GM12874 (cell line): ENCODE measurements at regions not wholly inside any gene's neighbourhood (a gene's known extent, or its start where the extent isn't known, plus 50 kb on each side); places are given as distances from the start of the nearest gene placed in this dataset.

Experiments
- TF ChIP-seq, protein P1 (sequence below): IDR thresholded peaks from 2 replicates; pipeline ENCODE4 v1.5.1; 2011; ENCODE audit warnings: low read depth, mild to moderate bottlenecking, control low read depth, low read length, moderate library complexity; ENCODE audit not compliant: insufficient read depth

DNA sequence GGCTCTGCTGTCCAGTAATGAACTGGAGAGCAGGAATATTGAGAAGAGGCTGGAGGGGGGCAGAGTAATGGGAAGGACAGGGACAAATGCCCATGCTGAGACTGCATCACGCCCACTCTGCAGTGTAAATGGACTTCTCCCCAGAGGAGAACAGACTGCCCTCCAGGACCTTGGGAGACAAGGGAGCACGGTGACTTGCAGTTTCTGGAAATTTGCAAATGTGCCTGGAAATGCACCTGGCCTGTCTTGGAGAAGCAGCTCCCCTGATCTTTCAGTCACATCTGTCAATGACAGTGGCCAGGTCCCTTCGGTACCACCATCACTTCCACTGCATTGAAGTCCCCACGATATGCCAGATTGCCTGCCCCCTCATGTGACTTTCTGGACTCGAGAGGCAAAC is 178.7 kb upstream of the SH3BP4 start:
- TF ChIP-seq, protein P1, sequence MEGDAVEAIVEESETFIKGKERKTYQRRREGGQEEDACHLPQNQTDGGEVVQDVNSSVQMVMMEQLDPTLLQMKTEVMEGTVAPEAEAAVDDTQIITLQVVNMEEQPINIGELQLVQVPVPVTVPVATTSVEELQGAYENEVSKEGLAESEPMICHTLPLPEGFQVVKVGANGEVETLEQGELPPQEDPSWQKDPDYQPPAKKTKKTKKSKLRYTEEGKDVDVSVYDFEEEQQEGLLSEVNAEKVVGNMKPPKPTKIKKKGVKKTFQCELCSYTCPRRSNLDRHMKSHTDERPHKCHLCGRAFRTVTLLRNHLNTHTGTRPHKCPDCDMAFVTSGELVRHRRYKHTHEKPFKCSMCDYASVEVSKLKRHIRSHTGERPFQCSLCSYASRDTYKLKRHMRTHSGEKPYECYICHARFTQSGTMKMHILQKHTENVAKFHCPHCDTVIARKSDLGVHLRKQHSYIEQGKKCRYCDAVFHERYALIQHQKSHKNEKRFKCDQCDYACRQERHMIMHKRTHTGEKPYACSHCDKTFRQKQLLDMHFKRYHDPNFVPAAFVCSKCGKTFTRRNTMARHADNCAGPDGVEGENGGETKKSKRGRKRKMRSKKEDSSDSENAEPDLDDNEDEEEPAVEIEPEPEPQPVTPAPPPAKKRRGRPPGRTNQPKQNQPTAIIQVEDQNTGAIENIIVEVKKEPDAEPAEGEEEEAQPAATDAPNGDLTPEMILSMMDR: no peak

DNA sequence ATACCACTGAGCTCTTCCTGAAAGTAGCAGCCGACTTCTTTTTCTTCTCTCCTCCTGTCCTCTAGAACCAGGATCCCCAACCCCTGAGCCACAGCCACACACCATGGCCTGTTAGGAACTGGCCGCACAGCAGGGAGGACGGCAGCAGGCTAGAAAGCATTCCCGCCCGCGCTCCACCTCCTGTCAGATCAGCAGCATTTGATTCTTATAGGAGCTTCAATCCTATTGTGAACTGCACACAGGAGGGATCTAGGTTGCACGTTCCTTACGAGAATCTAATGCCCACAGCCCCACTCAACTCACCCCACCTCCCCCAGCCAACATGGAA is 179.1 kb upstream of the SH3BP4 start:
- TF ChIP-seq, protein P1: no peak

DNA sequence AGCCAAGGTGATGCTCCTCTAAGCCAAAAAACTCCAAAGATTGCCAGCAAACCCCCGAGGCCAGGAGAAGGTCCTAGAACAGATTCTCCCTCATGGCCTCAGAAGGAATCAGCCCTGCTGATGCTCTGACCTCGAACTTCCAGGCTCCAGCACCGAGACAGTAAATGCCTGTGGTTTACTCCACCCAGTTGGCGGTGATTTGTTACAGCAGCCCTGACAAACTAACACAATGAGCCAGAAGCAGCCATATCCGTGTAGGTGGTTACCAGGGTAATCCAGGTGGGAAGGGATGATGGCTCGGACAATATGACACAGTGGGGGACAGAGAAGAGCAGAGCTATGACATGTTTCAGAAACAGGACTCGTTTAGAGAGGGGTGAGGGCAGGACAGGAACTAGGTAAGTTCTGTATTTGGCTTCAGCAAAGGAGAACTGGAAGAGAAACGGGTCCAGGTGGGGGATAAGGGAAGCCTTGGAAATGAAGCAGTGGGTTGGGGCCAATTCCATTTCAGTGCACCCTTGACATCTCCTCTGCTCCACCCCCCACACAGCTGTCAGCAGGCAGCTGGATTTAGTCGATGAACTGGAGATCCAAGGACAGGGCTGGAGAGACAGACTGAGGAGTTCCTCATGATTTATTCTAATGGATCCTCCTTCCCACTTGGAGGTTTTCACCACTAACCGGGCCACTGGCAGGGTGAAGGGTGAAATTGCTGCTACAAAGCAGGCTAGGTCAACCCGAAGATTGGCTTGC is 179.7 kb upstream of the SH3BP4 start:
- TF ChIP-seq, protein P1: no peak

DNA sequence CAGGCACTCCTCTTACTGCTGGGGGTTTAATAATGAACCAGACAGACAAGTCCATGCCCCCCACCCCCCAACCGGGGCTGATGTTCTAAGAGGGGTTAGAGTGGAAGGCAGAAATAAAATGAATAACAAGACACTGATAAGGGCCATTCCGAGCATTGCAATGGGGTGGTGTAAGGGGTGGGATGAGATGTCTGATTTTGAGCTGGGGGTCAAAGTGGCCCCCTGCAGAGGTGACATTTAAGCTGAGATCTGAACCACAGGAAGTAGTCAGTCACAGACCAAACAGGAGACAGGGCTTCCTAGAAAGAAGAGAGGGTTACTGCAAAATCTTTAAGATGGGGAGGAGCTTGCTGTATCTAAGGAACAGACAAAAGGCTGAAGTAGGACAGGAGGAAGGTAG is 180.6 kb upstream of the SH3BP4 start:
- TF ChIP-seq, protein P1: no peak

DNA sequence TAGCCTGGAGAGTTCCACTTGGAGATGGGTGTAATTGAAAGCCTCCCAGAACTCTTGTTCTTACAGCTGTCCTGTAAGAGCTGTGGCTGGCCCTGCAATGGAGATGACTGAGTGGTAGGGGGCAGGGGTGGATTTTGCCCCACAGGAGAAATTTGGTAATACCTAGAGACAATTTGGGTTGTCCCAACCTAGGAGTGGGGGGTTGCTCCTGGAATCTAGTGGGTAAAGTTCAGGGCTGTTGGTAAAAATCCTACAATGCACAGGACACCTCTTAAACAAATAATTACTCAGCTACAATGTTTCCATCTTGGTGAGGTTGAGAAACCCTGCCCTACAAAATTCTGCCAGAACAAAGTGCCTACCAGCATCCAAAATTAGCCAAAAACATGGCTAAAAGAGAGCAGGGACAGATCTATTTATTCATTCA is 181.1 kb upstream of the SH3BP4 start:
- TF ChIP-seq, protein P1: no peak

DNA sequence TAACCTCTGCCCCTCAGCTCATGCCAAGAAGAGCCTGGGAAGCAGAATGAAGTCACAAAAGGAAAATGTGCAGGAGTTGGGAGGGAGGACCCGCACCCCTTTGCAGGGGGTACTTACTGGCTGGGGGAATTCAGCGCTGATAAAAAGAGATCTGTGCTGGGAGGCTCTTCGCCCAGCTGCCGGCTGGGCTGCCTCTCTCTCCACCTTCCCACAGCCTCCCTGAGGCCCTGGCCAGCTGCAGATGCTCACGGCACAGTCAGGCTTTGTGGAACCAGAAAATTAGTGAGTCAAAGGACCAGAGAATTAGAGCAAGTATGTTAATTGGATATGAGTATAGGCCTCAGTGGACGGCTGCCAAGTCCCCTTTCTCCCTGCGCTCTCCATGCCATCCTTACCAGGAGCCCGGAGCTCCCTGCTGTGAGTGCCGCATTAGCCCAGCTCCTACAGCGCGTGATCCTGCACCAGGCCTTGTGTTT is 181.7 kb upstream of the SH3BP4 start:
- TF ChIP-seq, protein P1: no peak

DNA sequence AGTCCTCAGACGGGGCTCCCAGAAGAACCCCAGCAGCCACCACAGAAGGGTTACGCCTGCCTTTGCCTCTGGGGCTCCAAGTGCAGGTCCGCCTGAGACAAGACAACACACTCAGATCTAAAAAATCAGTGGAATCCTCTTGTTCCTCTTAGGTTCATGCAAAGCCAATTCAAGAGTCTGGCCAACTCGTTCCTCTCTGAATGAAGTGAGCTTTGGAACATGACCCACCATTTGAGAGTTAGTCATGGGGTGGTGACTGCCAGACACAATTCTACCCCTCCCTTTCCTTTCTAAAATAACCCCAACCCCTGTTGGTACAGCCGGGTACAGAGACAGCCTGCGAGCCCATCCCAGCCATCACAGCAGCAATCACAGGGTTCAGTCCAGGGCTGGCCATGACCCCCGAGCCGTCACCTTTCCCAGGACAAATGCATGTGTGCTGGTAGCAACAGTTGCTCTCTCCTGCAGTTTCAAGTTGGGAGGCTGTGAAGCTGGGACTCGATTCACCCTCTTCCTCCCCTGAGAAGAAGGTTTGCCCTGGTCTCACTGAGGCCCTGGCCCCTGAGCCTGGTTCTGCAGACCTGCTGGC is 183.1 kb upstream of the SH3BP4 start:
- TF ChIP-seq, protein P1: no peak
